Amniotic epithelial cell (primary cell): ENCODE measurements at regions not wholly inside any gene's neighbourhood (a gene's known extent, or its start where the extent isn't known, plus 50 kb on each side); places are given as distances from the start of the nearest gene placed in this dataset.
"Not testable (repeated sequence)": the region's sequence is repeated elsewhere in the genome, so short reads cannot be mapped to it uniquely, and the experiment has no call there.

Experiments used
- DNase-seq: peaks from one replicate; pipeline ENCODE4 v3.0.0-alpha.2; 2010; ENCODE audit warnings: low read depth

- DNase-seq: no peak
Observed at GRCh38 chr5:57069115-57069835, 104.6 kb upstream of the GPBP1 start.

DNA sequence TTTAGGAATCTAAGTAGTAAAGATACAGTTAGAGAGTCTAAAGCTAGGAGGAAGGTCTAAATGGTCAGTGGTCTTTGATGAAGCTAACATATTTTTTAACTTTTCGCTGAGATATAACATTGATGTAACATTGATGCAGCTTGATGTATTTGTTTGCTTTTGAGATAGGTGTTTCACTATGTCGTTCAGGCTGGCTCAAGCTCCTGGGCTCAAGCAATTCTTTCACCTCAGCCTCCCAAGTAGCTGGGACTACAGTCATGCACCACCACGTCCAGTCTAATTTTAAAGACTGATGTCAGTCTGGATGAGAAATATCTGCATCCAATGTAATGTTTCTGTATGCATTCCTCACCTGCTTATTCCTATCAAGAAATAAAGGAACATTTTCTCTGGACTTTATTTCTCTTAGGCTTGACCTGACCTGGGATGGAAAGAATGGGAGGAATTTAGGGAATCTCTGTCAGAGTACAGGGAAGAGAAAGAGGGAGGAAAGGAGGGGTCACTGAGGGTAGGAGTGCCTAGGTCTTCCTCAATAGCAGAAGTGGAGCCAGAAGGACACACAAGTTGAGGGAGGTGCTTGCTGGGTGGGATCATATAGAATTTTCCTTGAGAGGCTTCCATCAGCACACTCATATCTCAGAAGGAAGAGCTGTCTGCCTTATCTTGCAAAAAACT is 101.5 kb upstream of the GPBP1 start:
- no peak for DNase-seq

DNA sequence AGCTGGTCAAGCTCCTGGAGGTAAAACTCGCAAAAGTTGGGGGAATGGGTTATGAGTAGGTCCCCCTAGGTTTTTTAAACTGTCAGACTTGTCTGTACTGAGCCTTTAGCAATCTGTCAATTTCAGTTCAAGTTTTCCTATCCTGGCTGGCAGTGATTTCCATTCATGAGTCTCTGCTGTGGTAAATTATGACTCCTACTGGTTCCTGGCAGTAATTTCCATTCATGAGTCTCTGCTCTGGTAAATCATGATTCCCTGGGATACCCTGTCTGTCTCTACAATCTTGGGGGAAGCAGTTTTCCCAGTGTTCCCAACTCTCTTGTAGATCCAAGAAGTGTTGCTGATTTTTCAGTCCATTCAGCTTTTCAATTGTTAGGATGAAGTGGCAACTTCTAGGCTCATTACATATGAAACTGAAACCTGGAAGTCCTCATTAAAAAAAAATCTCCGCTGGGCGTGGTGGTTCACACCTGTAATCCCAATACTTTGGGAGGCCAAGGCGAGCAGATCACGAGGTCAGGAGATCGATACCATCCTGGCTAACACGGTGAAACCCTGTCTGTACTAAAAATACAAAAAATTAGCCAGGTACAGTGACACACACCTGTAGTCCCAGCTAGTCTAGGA is 91.3 kb upstream of the GPBP1 start:
- DNase-seq: peak; percentile 35

- DNase-seq: no peak
Observed at GRCh38 chr5:57085306-57086081, 88.4 kb upstream of the GPBP1 start.

- not testable (repeated sequence) for DNase-seq
Observed at GRCh38 chr5:57087947-57088346, 85.9 kb upstream of the GPBP1 start.

DNA sequence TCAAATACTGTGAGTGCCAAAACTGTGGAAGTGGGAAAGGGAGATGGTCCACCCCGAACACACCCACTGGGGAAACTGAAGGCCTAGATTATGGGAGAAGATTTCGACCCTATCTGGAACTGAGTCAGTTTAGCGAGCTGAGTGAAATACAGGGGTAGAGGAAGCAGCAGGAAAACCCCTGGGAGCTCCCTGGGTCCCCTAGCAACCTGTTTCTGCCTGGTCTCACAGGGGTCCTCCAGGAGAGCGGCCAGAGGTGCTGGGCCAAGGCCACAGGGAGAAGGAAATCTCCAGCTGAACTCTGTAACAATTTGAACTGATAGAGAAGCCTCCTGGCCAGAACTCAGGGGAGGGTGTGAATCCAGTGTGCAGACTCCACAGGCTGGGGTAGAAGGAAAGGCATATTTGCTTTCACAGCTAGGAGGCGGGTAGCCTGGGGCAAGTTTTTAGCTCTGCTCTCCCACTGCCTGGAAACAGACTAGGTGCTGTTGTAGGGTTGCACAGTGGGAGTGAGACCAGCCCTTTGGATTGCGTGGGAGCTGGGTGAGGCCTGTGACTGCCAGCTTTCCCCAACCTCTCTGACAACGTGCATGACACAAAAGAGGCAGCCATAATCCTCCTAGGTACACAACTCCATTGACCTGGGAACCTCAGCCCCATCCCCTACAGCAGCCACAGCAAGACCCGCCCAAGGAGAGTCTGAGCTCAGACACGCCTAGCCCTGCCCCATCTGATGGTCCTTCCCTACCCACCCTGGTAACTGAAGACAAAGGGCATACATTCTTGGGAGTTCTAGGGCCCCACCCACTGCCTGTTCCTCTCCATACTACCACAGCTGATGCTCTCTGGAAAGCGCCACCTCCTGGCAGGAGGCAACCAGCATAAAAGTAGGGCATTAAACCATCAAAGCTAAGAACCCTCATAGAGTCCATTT is 78.8 kb upstream of the GPBP1 start:
- DNase-seq: peak; percentile 12

- no peak for DNase-seq
Observed at GRCh38 chr5:57097526-57097925, 76.3 kb upstream of the GPBP1 start.

GRCh38 chr5:57102189-57102904 is 71.5 kb upstream of the GPBP1 start:
- DNase-seq: no peak

- no peak for DNase-seq
Observed at GRCh38 chr5:57102905-57103255, 71.0 kb upstream of the GPBP1 start.

GRCh38 chr5:57103317-57103907 is 70.4 kb upstream of the GPBP1 start:
- no peak for DNase-seq

GRCh38 chr5:57106661-57107060 is 67.2 kb upstream of the GPBP1 start:
- DNase-seq: no peak

- no peak for DNase-seq
Observed at GRCh38 chr5:57111993-57112392, 61.9 kb upstream of the GPBP1 start.

DNA sequence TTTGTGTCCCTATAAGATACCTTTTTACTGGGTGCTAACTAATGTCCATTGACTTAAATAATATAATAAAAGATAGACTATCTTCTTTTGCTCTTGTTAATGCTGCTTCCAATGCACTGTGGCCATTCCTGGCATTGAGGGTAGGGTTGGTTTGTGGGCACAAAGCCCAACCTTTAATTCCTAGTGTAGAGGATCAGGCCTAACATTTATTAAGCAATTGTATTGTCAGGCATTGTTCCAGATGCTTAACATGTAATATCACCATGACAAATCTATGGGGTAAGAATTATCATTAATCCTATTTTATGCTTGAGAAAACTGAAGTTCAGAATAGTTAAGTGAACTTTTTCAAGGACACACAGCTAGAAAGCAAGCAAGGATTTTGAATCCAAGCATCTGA is 60.4 kb upstream of the GPBP1 start:
- DNase-seq: no peak

DNA sequence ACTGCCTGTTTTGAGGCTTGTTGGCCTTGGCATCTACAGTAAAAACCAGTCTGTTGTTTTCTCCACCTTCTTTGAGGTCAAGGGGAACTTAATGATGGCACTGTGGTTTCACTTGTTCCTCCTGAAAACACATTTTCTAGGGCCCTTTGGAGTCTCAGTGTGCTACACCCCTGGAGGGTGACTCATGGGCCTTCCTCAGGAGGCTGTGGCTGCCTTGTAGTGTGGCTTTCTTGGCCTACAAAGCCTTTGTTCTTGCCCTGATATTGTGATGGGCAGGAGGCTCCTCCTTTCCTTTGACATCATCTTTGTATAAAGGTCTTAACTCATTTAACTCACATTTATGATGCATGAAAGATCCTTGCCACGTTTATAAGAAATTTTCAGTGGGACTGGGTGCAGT is 56.3 kb upstream of the GPBP1 start:
- DNase-seq: no peak

DNA sequence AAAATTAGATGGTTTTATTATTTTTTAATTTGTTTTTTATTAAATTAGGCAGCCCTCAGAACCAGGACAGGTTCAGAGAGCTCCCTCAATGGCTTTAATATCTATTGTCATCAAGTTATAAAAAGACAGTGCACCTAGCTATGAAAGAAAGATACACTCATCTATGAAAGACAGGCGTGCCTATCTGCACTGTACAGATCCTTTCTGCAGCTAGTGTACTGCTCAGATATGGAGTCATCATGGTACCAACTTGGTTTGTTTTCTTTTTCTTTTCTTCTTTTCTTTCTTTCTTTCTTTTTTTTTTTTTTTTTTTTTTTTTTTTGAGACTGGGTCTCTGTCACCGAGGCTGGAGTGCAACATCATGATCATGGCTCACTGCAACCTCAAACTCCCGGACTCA is 54.8 kb upstream of the GPBP1 start:
- no peak for DNase-seq

- no peak for DNase-seq
Observed at GRCh38 chr5:57124014-57124413, 49.8 kb upstream of the GPBP1 start.
